Glomerular endothelial cell (primary cell): ENCODE measurements at regions not wholly inside any gene's neighbourhood (a gene's known extent, or its start where the extent isn't known, plus 50 kb on each side); places are given as distances from the start of the nearest gene placed in this dataset.
"Not testable (repeated sequence)": the region's sequence is repeated elsewhere in the genome, so short reads cannot be mapped to it uniquely, and the experiment has no call there.

ENCODE experiments used
- DNase-seq: peaks from one replicate; pipeline ENCODE4 v3.0.0-alpha.2; 2011; ENCODE audit warnings: low read depth, low spot score; ENCODE audit errors: extremely low read depth

DNA sequence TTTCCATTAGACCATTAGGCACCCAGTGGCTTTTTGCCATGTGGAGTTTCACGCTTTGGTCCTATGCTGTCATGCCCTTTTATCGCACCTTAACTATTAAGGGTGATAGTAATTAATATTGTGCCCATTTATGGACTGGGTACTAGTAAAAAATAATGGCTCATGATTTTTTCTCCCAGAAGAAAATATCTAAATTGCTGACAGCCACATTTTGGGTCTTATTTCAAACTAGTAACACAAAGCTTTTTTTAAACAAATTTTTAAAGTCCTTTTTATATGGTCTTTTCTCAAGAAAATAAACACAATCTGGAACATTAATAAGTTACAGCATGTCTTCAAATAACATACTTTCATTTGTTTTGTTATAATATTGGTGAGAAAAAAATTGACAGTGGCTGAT lies 179.7 kb downstream of the ANKRD7 start:
- DNase-seq = no peak

DNA sequence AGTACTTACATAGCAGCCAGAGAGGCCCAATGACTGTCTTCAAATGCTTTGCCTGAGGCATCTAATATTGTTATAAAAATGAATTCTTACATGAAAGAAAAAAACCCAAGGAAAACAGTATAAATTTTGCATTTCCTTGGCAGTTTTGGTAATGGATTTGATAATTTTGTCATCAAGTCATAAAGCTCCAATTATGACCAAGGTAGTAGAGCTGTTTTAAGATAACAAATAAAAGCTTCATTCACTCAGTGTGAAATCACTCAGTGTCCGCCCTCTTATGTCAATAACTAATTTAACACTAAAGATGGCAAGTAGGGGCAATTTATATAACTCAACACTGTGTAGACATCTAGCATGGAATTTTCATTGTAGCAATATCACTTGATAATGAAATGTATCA lies 193.9 kb downstream of the ANKRD7 start:
- DNase-seq = no peak

GRCh38 chr7:118420888-118421287 lies 196.4 kb downstream of the ANKRD7 start:
- no peak for DNase-seq

DNA sequence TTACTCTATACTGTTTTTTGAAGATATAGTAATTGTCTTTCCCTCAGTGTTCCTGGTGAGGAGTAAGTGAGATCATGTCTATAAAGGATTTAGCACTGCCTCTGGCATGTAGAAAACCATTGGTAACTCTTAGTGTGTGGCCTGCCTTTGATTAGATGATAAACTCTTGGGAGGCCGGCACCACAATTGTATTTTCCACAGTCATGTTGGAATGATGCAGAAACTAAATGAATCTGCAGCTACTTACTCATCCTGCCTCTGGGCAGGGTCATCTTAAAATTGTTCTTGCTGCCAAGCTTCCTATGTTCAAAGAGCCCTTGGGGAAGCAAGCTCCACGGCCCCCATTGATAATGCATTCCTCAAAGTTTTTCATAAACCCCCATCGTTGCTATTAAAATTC lies 204.6 kb downstream of the ANKRD7 start:
- DNase-seq = no peak

GRCh38 chr7:118436663-118437062 lies 212.2 kb downstream of the ANKRD7 start:
- no peak for DNase-seq

- DNase-seq = not testable (repeated sequence)
Observed at GRCh38 chr7:118449030-118449429, 224.5 kb downstream of the ANKRD7 start.

- DNase-seq = no peak
Observed at GRCh38 chr7:118449797-118450567, 225.5 kb downstream of the ANKRD7 start.

- DNase-seq = no peak
Observed at GRCh38 chr7:118452128-118452527, 227.6 kb downstream of the ANKRD7 start.

DNA sequence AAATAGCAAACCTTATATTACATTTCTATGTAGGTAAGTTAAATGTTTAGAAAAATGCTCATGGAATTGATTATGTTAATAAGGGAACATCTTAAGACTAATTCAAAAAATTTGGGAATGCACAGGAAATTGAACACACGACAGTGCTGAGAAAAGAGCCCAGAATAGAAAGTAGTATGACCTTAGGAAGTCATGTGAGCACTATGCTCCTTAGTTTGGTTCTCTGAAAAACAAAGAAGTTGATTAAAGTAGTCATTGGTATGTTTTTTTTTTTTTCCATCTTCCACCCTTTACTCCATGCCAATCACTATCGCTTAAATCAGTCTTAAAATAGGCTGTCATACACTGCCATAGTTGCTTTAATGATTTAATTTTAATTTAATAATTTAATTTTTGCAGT lies 242.9 kb downstream of the ANKRD7 start:
- no peak for DNase-seq

DNA sequence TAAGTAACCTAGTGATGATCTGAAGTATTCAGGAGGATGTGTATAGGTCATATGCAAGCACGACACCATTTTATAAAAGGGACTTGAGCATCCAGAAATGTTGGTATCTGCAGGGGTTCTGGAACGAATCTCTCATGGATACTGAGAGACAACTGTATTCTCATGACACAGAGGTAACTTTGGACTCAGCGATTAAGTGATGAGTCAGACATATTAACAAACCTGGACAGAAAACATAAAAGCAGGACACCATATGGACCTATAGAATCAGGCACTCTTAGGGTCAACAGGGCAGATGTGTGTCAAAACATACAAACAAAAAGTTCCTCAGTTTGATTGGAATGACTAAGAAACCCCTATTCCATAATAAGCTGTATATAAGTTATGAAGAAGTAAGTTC lies 248.1 kb downstream of the ANKRD7 start:
- no peak for DNase-seq

DNA sequence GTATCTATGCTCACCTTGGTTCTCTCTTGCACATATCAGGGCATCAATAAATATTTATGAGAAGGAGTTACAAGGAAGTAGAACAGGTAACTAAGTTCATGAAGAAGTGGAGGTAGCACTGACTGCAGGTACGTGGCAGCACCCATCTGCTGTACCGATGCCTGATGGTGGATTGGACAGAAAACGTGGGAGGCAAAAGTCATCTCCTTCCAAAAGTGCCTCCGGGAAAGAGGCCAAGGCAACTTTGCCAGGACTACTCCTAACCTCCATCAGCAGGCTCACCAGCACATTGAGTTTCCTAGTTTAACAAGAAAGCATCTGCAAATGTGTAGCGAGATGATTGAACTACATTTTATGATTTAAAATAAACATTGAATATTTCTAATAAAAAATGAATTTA lies 248.8 kb downstream of the ANKRD7 start:
- DNase-seq = no peak

DNA sequence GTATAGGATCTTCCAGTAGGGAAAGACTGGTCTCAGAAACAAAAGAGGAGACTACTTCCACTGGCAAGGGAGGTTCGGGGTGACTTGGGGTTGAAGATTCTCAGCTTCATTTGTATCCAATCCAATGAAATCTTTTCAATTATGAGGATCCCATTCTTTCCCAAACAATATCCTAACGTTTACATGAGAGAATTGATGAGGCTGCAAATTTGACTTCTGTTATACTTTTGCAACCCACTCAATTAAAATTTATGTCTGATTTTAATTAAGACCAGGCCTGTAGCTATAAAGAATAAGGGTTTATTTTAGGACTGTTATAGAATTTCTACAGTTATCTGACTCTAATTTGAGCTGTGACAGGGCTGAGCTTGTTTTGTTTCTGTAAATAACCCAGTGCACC lies 251.5 kb downstream of the ANKRD7 start:
- no peak for DNase-seq

- DNase-seq = no peak
Observed at GRCh38 chr7:118477036-118477435, 252.5 kb downstream of the ANKRD7 start.

DNA sequence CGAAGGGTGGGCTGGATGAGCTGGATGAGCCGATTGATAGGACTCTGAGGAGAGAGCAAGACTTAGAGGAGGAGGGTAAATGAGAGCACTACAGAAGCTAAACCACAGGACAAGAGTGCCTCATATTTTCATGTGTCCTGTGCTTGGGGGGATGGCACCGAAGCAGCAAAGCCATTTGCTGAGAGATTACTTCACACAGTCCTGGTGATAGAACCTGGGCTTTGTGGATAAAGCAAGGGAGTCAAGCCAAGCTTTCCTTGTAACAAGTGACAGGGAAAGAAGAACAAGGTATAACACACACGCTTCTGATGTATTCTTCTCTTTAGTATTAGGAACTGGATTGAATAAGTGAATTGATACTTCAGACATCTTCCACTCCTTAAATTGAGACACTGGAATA lies 253.7 kb downstream of the ANKRD7 start:
- DNase-seq = no peak

- DNase-seq = no peak
Observed at GRCh38 chr7:118478931-118479330, 254.4 kb downstream of the ANKRD7 start.

- no peak for DNase-seq
Observed at GRCh38 chr7:118492466-118492865, 268.0 kb downstream of the ANKRD7 start.

- DNase-seq = no peak
Observed at GRCh38 chr7:118496138-118496644, 271.7 kb downstream of the ANKRD7 start.

- no peak for DNase-seq
Observed at GRCh38 chr7:118502235-118502634, 277.7 kb downstream of the ANKRD7 start.

- DNase-seq = no peak
Observed at GRCh38 chr7:118511146-118511545, 286.6 kb downstream of the ANKRD7 start.

GRCh38 chr7:118517275-118517674 lies 292.8 kb downstream of the ANKRD7 start:
- DNase-seq = no peak

- no peak for DNase-seq
Observed at GRCh38 chr7:118525020-118525419, 300.5 kb downstream of the ANKRD7 start.

DNA sequence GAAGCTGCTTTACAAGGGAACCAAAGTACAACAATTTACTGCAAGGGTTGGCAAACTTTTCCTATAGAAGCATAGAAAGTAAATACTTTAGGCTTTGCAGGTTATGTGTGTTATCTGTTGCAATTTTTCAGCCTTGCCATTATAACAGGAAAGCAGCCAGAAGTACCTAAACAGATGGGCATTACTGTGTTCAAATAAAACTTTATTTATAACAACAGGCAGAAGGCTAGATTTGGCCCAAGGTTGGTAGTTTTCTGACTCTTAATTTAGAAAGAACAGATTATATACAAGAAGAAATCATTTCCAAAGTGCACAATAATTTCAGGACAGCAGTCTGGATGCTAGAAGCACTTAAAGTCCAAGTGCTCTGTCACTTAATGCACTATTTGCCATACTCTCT lies 307.1 kb downstream of the ANKRD7 start:
- no peak for DNase-seq

DNA sequence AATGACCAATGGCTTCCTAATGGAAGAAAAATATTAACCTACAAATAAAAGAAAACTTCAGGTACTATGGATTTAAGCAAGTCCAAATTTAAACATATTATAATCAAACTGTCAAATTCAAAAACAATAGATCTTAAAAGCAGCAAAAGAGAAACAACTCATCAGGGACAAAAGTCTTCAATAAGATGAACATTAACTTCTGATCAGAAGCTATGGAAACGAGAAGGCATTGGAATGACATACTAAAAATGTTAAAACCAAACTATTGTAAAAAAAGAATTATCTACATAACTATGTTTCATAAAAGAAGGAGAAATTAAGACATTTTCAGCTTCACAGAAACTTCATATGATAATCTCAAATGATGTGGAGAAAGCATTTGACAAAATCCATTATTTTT lies 334.7 kb downstream of the ANKRD7 start:
- DNase-seq = no peak
